H4 (cell line): ENCODE measurements at regions not wholly inside any gene's neighbourhood (a gene's known extent, or its start where the extent isn't known, plus 50 kb on each side); places are given as distances from the start of the nearest gene placed in this dataset.

ENCODE experiments used
- DNase-seq: peaks from one replicate; pipeline ENCODE4 v3.0.0-alpha.2; 2015; ENCODE audit warnings: low spot score

DNA sequence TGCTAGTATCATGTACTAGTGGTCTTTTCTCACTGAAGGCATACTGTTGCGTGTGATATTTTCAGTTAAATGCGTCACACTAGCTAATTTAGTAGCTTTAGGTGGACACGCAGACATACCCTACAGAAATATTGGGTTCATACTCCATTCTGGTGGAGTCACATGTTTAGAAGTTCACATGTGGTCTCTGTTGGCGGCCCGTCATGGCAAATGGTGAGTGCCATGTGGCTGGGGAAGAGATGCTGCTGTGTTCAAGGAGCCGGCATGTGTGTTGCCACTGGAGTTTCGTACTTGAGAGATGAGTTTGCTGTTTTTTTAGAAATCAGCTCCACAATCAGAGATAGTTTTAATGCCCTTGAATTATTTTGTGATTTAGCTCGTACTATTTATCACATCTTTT lies 454.6 kb downstream of the PCNX1 start:
- DNase-seq = no peak

DNA sequence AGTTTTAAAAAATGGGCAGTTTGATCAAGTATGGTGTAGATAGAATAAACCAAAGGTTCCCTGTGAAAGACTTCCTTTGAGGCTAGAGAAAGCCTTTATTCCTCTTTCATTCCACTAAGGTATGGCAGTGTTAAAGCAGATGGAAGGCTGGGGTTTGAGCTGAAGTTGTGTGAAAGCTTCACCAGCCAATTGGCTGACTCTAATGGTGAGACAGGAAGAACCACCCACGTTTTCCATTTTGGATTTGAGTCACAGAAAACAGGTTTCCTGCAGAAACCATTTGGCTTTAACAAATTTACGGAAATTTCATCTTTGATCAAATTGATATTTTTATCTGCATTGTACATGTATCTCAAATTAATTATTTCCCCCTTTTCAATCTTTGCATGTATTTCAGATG lies 455.0 kb downstream of the PCNX1 start:
- DNase-seq = no peak

DNA sequence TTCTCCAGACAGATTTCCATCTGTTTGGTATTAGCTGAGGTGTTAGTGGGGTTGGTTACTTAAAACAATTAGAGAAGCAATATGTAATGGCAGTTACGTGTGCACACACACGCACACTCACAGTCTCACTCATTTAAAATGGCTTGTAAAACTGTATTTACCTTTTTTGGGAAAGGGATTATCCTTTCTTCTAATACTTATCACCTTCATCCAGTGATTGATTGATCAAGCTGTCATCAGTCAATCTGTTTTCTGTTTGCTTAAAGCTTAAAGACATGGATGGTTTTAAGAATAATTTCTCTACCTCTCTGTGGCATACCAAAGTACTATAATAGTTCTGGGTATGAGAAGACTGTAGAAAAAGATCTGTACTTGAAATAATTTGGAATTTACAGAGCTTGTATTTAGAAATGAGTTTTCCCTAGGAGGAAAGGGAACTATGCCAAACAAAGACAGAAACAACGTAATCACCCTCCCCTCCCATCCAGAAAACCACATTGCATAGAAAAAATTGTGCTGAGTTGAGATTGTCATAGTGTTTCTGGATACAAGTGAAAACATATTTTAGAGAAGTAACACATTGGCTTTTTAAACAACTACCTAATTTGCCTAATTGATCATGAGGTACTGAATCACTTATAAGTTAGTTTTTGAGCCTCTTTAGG lies 455.8 kb downstream of the PCNX1 start:
- peak; percentile 14 for DNase-seq

DNA sequence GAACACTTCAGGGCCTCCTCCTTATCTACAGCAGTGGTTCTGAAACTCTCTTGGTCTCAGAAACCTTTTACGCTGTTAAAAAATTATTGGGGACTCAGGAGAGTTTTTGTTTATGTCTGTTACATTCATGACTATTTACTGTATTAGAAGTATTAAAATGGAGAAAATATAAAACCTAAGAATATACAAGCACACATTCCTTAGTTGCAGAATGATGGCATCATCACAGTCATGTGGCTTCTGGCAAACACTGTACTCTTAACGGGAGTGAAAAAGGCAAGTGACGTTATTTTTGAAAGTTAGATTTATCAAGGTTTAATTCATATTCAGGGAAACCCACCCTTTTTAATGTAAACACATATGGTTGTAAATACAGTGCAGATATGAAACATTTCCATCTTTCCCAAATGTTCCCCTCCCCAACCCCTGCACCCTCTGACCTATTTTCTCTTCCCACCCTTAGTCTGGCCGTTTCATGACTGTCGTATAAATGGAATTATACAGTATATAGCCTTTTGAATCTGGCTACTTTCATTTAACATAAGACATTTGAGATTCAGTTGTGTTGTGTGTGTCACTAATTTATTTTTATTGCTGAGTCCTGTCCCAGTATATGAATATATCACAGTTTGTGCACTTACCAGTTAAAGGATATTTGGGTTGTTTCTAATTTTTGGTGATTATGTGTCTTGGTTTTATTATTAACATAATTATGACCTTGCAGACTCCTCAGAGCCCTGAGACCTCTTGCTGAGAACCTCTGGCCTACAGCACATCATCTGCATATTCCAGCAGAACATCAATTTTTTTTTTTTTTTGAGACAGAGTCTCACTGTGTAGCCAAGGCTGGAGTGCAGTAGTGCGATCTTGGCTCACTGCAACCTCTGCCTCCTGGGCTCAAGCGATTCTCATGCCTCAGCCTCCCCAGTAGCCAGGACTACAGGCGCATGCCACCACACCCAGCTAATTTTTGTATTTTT lies 457.0 kb downstream of the PCNX1 start:
- peak; percentile 21 for DNase-seq

DNA sequence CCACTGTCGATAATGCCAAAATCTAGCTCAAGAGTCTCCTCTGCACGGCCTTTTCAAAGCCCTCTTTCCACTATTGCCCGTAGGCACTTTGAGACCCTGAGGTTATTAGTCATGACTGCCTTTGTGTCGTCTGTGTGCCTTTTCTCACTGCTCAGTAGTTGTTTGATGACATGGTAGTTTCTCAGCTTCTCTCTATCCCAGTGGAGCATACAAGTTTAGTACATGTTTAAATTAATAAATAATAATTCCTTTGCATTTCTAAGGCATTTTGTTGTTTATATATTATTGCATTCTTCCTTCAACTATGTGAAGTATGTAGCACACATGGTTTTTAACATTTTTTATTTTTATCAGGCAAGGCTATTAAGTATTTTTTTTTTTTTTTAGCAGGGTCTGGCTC lies 458.1 kb downstream of the PCNX1 start:
- DNase-seq = no peak

DNA sequence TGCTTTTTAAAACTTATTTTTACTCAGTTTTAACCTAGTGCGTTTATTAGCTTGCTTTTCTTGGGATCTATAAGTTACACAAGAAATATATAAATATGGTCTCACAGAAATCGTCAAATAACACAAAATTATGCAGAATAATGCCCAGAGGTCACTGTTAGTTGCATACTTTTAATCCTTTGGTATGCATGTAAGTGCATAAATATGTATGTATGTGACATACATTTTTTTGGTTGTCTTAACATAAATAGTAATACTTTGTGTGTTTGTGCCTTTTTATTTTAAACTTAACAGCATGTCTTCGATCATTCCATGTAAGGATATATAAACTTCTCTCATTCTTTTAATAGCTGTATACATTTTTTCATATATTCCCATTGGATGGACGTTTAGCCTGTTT lies 459.6 kb downstream of the PCNX1 start:
- no peak for DNase-seq

DNA sequence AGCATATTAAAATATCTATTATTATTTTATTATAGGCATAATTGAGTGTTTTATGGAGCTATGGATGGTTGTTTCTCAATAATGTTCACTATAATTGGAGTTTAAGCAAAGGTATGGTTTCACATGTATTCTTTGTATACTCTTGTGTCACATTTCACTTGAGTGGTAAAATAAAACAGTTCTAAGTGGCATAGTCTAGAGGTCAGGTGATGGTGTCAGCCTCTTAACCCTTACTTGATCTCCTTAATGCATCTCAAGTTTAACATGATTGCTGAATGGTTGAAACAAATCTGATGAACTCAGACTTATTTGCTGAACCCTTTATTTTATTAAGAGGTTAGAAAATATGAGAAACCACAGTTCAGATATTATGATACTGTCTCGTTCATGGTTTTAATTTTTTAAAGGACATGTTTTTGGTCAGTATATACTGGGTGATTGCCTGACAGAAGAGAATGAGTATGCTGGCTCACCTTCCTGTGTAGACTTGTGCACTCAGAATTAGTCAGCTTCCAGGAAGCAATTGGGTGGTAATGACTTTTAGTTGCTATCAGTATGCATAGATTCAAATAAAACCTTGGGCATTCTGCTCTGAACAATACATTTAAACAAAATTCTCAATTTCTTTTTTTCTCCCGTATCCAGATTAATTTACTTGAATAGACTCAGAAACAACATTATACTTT lies 464.6 kb downstream of the PCNX1 start:
- peak; percentile 17 for DNase-seq

DNA sequence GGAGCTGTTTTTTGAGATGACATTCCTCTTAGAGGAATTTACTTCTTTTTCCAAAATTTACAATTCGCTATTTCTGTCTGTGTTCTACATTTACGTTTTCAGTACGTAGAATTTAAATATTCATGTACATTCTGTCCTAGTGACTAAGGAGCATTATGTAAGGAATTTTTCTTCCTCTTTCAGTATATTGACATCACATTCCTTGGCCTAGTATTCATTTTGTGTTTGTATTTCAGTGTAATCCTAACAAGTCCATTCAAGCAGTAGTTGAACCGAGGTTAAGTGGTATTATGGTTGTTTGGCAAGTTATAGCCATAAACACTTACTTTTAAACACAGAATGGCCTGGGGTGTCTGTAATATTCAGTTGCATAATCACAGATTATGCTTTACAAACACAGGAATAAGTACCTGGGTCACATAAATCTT lies 465.2 kb downstream of the PCNX1 start:
- DNase-seq = peak; percentile 36

DNA sequence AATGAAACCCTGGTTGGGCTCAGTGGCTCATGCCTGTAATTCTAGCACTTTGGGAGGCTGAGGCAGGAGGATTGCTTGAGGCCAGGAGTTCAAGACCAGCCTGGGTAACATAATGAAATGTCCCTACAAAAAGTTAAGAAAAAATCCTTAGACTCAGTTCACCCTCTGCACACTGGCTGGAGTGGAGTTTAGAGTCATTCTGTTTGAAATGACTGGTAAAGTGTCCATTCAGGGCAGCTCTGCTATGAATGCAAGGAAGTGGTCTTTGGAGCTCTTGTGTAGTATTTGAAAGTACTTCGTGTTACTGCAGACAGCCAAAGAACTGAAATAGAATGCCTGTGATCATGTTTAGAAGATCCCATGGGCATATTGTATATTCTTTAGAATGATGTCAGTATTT lies 466.5 kb downstream of the PCNX1 start:
- DNase-seq = no peak

DNA sequence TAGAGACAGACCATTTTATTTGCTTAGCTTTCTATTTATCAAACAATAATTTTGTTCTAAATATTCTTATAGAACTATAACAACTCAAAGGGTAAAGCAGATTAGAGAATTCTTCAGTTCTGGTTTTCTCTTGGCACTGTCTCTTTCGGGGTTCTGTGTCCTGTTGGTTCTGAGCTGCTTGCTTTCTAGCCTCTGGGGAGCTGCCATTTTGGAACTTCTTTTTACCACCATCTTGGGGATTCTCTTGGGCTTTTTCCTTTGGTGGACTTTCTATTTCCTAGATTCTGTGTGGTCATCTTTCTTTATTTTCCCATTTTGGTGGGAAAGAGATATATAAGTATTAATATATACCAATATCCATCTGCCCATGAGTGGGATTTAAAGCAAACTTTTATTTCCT lies 467.7 kb downstream of the PCNX1 start:
- DNase-seq = no peak

DNA sequence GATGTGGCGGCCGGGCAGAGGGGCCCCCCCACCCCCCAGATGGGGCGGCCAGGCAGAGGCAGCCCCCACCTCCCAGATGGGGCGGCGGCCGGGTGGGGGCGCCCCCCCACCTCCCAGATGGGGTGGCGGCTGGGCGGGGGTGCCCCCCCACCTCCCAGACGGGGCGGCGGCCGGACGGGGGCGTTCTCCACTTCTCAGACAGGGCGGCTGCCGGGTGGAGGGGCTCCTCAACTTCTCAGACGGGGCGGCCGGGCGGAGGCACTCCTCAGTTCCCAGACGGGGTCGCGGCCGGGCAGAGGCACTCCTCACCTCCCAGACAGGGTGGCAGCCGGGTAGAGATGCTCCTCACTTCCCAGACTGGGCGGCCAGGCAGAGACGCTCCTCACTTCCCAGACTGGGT lies 469.8 kb downstream of the PCNX1 start:
- no peak for DNase-seq

DNA sequence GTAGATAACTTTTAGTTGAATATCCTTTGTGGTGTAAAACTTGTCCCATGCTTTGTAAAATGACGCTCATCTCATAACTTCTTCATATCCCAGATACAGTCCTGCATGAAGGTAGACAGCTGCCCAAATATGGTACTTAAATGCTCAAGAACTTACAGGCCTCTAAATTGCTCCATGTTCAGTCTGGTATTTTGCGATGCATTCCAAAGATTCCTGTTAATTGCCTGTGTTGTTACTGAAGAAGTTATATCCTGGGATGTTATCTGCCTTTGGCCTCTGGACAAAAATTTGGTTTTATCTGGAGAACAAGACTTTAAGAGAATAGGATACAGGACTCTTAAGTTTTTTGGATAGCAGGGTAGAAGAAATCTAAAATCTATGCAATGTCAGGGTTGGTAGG lies 473.0 kb downstream of the PCNX1 start:
- DNase-seq = peak; percentile 42

DNA sequence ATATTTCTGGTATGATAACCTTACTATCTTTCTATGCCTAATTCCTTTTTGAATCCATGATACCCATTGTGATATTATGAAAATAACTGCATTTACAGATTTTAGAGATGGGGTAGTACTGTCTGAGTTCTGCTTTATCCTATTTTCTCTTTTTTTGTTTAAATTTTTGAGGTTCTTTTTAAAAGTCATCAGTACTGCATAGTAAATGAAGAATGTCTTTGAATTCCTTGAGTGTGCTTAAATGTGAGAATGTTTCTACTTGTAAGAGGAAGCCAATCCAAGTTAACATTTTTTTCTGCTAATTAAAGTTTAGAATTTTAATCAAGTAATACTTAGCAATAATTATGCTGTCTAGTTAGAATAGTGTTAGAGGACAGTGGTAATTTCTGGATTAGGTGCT lies 474.6 kb downstream of the PCNX1 start:
- no peak for DNase-seq

DNA sequence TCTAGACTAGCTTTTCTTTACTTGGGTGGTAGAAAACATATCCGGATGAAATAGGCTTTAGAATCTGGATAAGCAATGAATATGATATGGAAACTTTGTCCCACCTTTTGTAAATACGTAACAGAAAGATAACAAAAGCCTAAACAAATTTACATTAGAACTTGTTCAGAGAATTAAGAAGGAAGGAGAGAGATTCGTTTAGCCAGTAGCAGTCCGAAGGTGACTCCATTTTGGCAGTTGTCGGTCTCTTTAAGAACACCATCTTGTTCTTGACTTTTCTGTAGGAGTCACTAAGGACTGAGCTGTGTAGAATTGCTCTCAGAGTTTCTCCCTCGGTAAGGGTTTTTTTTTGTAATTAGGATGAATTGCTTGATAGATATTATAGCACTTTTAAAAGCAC lies 475.1 kb downstream of the PCNX1 start:
- DNase-seq = no peak

DNA sequence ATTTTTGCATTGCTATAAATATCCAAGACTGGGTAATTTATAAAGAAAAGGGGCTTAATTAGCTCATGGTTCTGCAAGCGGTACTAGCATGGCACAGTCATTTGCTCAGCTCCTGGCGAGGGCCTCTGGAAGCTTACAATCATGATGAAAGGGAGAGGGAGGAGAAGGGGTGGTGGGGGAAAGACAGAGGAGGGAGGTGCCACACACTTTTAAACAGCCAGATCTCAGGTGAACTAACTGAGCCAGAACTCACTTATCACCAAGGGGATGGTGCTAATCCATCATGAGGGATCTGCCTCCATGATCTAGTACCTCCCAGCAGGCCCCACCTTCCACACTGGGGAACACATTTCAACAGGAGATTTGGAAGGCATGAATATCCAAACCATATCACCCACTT lies 476.3 kb downstream of the PCNX1 start:
- no peak for DNase-seq

DNA sequence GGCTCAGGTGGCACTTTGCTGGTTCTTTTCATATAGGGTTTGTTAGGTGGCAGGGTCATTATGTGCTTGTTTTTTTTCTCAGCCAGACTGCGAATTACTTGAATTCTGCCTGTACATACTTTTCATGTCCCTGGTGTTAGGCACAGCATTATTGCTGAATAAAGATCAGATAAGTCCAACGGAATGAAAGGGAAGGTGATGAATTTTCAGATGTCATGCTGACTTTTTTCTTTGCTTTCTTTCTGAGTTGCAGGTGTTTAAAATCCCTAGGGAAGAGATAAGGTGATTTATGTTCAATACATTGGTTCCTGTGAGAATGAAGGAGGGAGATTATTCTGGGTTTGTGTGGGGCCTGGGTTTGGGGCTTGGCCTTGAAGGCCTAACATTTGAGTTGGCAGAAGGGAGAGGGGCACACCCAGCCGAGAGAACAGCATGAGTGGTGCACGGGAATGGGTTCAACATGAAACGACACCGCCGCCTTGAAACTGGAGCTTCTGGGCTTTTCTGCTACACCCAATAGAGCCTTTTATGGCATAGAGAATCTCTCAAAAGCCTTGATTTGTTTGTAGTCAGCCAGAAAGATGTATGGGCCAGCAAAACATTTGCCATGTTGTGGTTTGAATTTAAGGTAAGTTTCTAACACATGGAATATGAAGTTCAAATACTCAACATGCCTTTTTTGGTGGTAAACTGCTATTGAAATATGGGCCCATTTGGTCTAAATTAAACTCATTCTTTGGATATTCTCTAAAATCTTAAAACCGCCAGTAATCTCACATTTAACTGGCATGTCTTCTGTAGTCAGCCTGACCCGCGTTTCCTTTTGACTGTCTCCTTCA lies 477.0 kb downstream of the PCNX1 start:
- DNase-seq = no peak

DNA sequence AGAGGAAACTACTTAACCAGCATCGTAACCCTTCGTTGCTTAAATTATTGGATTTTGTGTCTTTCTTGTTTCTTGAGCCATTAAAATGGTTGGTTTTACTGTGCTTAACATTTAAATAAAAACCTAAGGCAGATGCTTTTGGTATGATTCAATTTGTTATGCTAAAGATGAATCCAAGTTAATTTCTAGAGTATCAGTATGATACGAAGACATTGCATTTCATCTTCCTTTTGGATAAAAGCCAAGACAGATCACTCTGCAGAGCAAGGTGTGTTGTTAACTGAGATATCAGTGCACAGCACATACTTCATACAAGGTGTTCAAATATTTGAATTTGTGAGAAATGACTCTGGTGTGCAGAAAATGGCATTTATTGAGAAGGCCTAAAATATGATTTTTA lies 480.5 kb downstream of the PCNX1 start:
- no peak for DNase-seq

DNA sequence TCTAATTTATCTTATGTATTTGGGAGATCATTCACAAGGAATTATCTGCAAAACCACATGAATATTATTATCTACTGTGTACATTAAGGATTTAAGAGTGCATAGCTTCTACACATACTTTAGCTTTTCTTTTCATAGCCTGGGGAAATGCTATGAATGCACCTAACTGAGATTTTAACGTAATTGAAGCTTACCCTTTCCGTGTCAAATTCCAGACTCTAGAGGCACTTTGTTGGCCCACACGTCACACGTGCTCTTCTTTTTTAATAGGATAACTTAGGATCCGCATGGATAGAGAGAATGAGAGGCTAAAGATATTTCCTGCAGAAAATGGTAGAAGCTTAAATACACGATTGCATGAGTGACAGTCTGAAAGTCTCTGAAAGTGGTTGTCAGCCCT lies 481.1 kb downstream of the PCNX1 start:
- no peak for DNase-seq

DNA sequence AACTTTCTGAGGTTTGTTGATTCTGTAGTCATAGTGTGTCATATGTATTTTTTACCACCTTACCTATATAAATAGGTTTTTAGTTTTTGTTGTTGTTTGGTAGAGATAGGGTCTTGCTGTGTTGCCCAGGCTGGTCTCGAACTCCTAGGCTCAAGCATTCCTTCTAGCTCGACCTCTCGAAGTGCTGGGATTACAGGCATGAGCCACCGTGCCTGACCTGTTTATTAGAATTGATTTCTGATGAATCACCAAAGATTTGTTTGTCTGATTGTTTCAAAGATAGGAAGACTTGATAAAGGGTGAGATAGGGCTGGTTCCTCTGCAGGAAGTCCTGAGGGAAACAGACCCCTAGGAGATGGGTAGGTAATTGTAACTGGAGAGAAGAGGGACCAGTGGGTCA lies 481.6 kb downstream of the PCNX1 start:
- no peak for DNase-seq

DNA sequence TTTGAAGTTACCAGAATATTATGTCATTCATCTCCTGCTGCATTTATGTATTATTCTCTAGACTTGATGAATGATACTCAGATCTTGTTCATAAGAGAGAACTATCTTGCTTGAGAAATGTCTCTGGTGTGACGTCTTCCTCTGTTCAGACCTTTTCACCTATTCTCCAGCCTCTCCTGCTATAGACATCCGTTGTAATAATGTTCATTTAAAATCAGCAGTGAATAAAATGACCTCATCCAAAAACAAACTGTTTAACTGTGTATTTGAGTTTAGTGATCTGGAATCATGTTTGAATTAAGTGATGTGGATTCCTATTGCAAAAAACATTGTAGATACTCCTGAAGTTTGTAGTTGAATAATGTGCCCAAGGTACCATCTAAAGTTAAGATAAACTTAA lies 487.1 kb downstream of the PCNX1 start:
- DNase-seq = no peak

DNA sequence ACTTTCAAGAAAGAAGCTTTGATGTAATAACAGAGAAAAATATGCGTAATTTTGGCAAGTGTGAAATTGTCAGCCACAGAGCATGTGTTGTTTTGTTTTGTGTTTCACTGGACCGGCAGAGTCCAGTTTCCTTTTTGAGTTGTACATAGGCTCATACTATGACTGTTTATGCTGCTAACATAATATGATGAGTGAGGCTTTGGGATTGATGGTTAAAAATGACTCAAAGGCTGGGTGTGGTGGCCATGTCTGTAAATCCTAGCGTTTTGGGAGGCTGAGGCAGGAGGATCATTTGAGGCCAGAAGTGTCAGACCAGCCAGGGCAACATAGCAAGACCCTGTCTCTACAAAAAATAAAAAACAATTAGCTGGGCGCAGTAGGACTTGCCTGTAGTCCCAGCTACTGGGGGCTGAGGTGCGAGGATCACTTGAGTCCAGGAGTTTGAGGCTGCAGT lies 487.9 kb downstream of the PCNX1 start:
- DNase-seq = no peak

DNA sequence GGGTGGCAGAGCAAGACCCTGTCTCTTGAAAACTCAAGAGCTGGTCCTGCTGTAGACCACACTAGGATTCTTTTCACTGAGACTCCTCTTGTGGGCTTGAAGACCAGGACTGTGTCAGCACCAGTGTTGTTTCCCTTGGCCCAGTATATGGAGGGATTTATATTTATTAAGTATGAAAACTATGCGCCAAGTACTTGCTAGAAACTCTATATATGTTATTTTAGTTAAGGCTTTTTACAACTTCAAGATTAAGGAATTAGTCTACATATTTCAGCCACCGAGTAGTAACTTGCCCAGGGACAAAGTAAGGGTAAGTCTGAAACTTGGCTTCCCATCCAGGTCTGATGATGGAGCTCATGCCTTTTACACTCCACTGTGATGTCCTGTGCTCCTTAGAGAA lies 488.4 kb downstream of the PCNX1 start:
- DNase-seq = no peak
